HG02678 (cell line): ENCODE measurements at regions not wholly inside any gene's neighbourhood (a gene's known extent, or its start where the extent isn't known, plus 50 kb on each side); places are given as distances from the start of the nearest gene placed in this dataset.
A peak's percentile ranks its signal among the peaks of the same experiment; 100 is the strongest.
"Not testable (repeated sequence)": the region's sequence is repeated elsewhere in the genome, so short reads cannot be mapped to it uniquely, and the experiment has no call there.

Source experiments
- ATAC-seq: cut with Tn5 transposase; IDR thresholded peaks from one replicate; pipeline ENCODE4 v1.9.1; 2021; ENCODE audit warnings: mild to moderate bottlenecking, moderate library complexity; ENCODE audit not compliant: unreplicated experiment

- no peak for ATAC-seq
These were observed 76.5 kb downstream of the C9orf152 start for GRCh38 chr9:110131499-110131898.

GRCh38 chr9:110132531-110132930, 75.4 kb downstream of the C9orf152 start:
- not testable (repeated sequence) for ATAC-seq

DNA sequence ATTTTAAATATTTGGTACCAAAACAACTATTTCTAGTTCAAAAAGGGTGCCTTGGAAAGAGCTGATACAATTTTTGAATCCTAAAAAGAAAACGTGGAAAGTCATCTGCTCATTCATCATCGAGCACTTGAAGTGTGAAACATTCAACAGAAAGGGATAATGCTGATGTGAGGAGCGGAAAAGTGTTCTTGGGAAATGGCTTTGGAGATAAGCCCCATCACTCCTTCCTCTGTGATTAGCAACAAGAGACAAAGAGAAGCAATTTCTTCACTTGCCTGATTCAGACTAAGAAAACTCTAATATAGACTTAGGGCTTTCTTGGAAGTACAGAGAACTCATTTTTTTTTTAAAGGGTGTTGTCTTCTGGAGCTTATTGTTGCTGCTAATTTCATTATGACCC, 74.9 kb downstream of the C9orf152 start:
- ATAC-seq = no peak

GRCh38 chr9:110133608-110134210, 74.2 kb downstream of the C9orf152 start:
- no peak for ATAC-seq

- no peak for ATAC-seq
These were observed 72.1 kb downstream of the C9orf152 start for GRCh38 chr9:110135846-110136245.

- no peak for ATAC-seq
These were observed 71.2 kb downstream of the C9orf152 start for GRCh38 chr9:110136802-110137201.

GRCh38 chr9:110140276-110140675, 67.7 kb downstream of the C9orf152 start:
- no peak for ATAC-seq

DNA sequence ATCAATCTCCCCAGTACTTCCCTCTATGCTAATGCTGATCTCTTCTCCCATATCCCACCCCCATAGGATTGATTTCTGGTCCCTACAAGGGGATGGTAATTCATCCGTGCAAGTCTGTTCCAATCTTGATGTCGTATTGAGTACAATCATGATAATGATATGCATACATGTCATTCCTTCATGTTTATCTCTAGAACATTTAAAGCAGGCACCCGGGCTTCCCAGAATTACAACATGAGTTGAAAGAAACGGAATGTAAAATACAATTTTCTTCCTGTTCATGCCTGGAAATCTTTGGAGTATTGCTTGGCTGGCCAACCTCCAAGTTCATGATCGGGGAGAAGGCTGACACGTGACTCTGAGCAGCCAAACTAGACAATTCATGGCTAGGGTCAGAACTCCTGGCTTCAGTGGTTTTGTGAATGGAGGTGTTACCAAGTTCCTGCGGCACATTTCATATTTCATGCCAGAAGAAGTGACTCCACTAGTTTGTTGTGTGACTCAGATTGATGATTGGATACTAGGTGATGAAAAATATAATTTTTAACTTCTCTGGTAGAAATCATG, 66.6 kb downstream of the C9orf152 start:
- no peak for ATAC-seq

DNA sequence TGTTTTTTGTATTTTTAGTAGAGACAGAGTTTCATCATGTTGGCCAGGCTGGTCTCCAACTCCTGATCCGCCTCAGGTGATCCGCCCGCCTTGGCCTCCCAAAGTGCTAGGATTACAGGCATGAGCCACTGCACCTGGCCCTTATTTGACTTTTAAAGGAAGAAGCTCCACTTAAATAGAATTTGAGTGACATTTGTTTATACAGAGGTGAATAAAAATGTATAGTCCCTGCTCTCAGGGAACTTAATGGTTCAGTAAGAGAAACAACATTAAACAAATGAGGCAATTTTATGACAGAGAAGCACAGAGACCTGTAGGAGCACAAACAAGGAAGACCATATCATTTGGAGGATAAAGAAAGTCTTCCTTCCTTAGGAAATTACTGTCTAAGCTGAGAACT, 65.7 kb downstream of the C9orf152 start:
- ATAC-seq = no peak

DNA sequence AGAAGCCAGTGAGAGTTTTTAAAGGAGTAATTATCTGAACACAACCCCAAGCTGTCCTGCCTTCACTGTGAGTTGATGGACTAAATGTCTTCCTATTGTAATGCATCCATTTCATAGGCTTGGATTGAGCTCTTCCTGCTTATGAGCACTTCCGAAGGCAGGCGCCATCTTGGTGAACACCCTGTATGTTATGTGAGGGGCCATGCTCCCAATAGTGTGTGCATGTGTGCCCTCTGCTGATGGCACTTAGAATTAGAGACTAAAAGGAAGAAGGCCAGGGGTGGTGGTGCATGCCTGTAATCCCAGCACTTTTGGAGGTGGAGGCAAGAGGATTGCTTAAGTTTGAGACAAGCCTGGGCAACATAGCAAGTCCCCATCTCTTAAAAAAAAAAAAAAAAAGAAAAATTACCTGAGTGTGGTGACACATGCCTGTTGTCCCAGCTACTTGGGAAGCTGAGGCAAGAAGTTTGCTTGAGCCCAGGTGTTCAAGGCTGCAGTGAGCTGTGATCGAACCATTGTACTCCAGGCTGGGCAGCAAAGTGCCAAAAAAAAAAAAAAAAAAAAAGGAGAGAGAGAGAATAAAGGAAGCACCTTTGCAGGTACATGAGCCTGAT, 65.0 kb downstream of the C9orf152 start:
- no peak for ATAC-seq

GRCh38 chr9:110143485-110143884, 64.5 kb downstream of the C9orf152 start:
- peak; percentile 50 for ATAC-seq

GRCh38 chr9:110143950-110144545, 63.9 kb downstream of the C9orf152 start:
- peak; percentile 55 for ATAC-seq

- ATAC-seq = no peak
These were observed 61.6 kb downstream of the C9orf152 start for GRCh38 chr9:110146373-110146772.

DNA sequence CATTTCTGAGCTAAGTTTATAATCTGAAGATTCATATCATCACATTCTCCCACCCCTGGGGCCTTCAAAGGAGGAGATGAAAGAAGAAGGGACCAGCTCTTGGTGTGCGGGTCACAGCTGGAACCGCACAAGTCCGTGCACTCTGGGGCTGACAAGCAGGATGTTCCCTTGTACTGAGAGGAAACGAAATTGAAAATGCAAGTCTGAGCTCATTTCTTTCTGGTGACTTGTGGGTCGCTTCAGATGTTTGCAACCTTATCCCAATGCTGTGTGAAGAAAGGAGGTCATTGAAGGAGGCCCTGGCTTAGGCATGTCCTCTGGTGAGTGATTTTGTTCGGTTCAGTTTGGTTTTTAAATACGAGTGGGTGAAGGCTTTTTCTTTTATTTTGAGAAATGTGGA, 59.6 kb downstream of the C9orf152 start:
- ATAC-seq = peak; percentile 77

- no peak for ATAC-seq
These were observed 59.1 kb downstream of the C9orf152 start for GRCh38 chr9:110148891-110149290.
